AG09319 (cell line): ENCODE measurements at regions not wholly inside any gene's neighbourhood (a gene's known extent, or its start where the extent isn't known, plus 50 kb on each side); places are given as distances from the start of the nearest gene placed in this dataset.
"Not testable (repeated sequence)": the region's sequence is repeated elsewhere in the genome, so short reads cannot be mapped to it uniquely, and the experiment has no call there.

Source experiments
- DNase-seq: peaks from one replicate; pipeline ENCODE4 v3.0.0-alpha.2; 2010; ENCODE audit warnings: low read depth; ENCODE audit errors: extremely low read depth
- CTCF ChIP-seq: IDR thresholded peaks from 2 replicates; pipeline ENCODE4 v1.5.1; 2011; ENCODE audit warnings: low read depth, mild to moderate bottlenecking, inconsistent platforms, low read length, moderate library complexity

- DNase-seq = no peak
- TF ChIP-seq CTCF = no peak
Observed at GRCh38 chr1:29626066-29626465, 389.7 kb downstream of the PTPRU start.

- no peak for DNase-seq
- no peak for TF ChIP-seq CTCF
Observed at GRCh38 chr1:29625084-29625420, 388.7 kb downstream of the PTPRU start.

- DNase-seq = no peak
- no peak for TF ChIP-seq CTCF
Observed at GRCh38 chr1:29624320-29625083, 388.2 kb downstream of the PTPRU start.

GRCh38 chr1:29623501-29623900 is 387.2 kb downstream of the PTPRU start:
- no peak for DNase-seq
- TF ChIP-seq CTCF = no peak

- DNase-seq = no peak
- TF ChIP-seq CTCF = no peak
Observed at GRCh38 chr1:29621826-29622435, 385.6 kb downstream of the PTPRU start.

GRCh38 chr1:29620631-29621030 is 384.3 kb downstream of the PTPRU start:
- TF ChIP-seq CTCF = no peak
- no peak for DNase-seq

- DNase-seq = no peak
- TF ChIP-seq CTCF = no peak
Observed at GRCh38 chr1:29607236-29607635, 370.9 kb downstream of the PTPRU start.

GRCh38 chr1:29604796-29605195 is 368.5 kb downstream of the PTPRU start:
- DNase-seq = not testable (repeated sequence)
